ENCODE measurements at regions not wholly inside any gene's neighbourhood (a gene's known extent, or its start where the extent isn't known, plus 50 kb on each side); places are given as distances from the start of the nearest gene placed in this dataset.

GRCh38 chr17:63306855-63307254, 139.3 kb downstream of the CYB561 start:
- Mint-ChIP-seq H3K27me3 (ENCODE audit: insufficient read depth) (peaks cover 2% of the 10 kb centered on the region; the same call in 1 of the 2 replicates), H3K27ac (no peak overlapping the region), H3K36me3 (ENCODE audit: low read depth) (peaks cover 49% of the 10 kb centered on the region), H3K9me3 (peaks cover 16% of the 10 kb centered on the region; the same call in 1 of the 2 replicates), H3K4me3 (no peak overlapping the region), H3K4me1 (ENCODE audit: low read depth) (peaks cover 30% of the 10 kb centered on the region)
- DNase-seq: no peak
- TF ChIP-seq, protein P1, sequence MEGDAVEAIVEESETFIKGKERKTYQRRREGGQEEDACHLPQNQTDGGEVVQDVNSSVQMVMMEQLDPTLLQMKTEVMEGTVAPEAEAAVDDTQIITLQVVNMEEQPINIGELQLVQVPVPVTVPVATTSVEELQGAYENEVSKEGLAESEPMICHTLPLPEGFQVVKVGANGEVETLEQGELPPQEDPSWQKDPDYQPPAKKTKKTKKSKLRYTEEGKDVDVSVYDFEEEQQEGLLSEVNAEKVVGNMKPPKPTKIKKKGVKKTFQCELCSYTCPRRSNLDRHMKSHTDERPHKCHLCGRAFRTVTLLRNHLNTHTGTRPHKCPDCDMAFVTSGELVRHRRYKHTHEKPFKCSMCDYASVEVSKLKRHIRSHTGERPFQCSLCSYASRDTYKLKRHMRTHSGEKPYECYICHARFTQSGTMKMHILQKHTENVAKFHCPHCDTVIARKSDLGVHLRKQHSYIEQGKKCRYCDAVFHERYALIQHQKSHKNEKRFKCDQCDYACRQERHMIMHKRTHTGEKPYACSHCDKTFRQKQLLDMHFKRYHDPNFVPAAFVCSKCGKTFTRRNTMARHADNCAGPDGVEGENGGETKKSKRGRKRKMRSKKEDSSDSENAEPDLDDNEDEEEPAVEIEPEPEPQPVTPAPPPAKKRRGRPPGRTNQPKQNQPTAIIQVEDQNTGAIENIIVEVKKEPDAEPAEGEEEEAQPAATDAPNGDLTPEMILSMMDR (IDR thresholded peaks at IDR 0.05): no peak

- no peak overlapping the region for H3K4me3 Mint-ChIP-seq
- H3K27ac Mint-ChIP-seq: no peak overlapping the region
- peaks cover 2% of the 10 kb centered on the region; the same call in 1 of the 2 replicates for H3K27me3 Mint-ChIP-seq (ENCODE audit: insufficient read depth)
- TF ChIP-seq, protein P1 (IDR thresholded peaks at IDR 0.05): no peak
- peaks cover 42% of the 10 kb centered on the region for H3K36me3 Mint-ChIP-seq (ENCODE audit: low read depth)
- peaks cover 10% of the 10 kb centered on the region; the same call in 1 of the 2 replicates for H3K9me3 Mint-ChIP-seq
- peaks cover 23% of the 10 kb centered on the region for H3K4me1 Mint-ChIP-seq (ENCODE audit: low read depth)
- no peak for DNase-seq
These were observed 137.8 kb downstream of the CYB561 start for GRCh38 chr17:63308272-63308671.

DNA sequence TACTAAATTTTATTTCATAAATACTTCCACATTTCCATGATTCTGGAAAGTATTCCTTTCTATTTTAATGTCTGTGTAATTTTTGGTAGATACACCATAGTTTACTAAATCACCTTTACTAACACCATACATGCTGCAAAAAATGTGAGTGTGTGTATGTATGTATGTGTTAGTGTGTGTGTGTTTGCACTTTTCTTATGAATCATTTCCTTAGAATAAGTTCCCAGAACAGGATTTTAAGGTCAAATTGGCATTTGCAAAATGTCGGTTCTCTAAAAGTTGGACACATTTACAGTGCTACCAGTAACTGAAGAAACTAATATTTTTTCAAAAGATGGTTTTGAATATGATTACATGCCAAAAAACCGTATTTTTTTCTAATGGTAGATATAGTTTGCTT, 137.1 kb downstream of the CYB561 start:
- peaks cover 23% of the 10 kb centered on the region for H3K4me1 Mint-ChIP-seq (ENCODE audit: low read depth)

GRCh38 chr17:63311416-63311937, 134.6 kb downstream of the CYB561 start:
- Mint-ChIP-seq H3K36me3 (ENCODE audit: low read depth) (peaks cover 35% of the 10 kb centered on the region), H3K27ac (no peak overlapping the region; the same call in 1 of the 2 replicates), H3K9me3 (no peaks in the 10 kb centered on the region), H3K4me3 (no peak overlapping the region), H3K27me3 (ENCODE audit: insufficient read depth) (no peaks in the 10 kb centered on the region), H3K4me1 (ENCODE audit: low read depth) (peaks cover 23% of the 10 kb centered on the region)
- TF ChIP-seq, protein P1 (IDR thresholded peaks at IDR 0.05): no peak
- no peak for DNase-seq

More for the DNA sequence above, 137.1 kb downstream of the CYB561 start:
- Mint-ChIP-seq H3K27me3 (ENCODE audit: insufficient read depth) (peaks cover 2% of the 10 kb centered on the region; the same call in 1 of the 2 replicates), H3K4me3 (no peak overlapping the region), H3K27ac (no peak overlapping the region), H3K36me3 (ENCODE audit: low read depth) (peaks cover 36% of the 10 kb centered on the region), H3K9me3 (peaks cover 4% of the 10 kb centered on the region; the same call in 1 of the 2 replicates)
- DNase-seq: peak; percentile 17
- TF ChIP-seq, protein P1 (IDR thresholded peaks at IDR 0.05): no peak

GRCh38 chr17:63314761-63315160, 131.3 kb downstream of the CYB561 start:
- H3K36me3 Mint-ChIP-seq (ENCODE audit: low read depth): peaks cover 47% of the 10 kb centered on the region
- no peak overlapping the region for H3K27ac Mint-ChIP-seq
- no peaks in the 10 kb centered on the region for H3K9me3 Mint-ChIP-seq
- TF ChIP-seq, protein P1 (IDR thresholded peaks at IDR 0.05): no peak
- no peaks in the 10 kb centered on the region for H3K27me3 Mint-ChIP-seq (ENCODE audit: insufficient read depth)
- H3K4me3 Mint-ChIP-seq: no peak overlapping the region
- DNase-seq: no peak
- H3K4me1 Mint-ChIP-seq (ENCODE audit: low read depth): peaks cover 5% of the 10 kb centered on the region

Measured in HFFc6 (cell line).